Astrocyte of the spinal cord (primary cell): ENCODE measurements at regions not wholly inside any gene's neighbourhood (a gene's known extent, or its start where the extent isn't known, plus 50 kb on each side); places are given as distances from the start of the nearest gene placed in this dataset.

Experiments used
- DNase-seq: peaks from one replicate; pipeline ENCODE4 v3.0.0; 2011; ENCODE audit warnings: low read depth, low spot score
- H3K4me3 ChIP-seq: 2 replicates; pipeline ENCODE4 v1.5.1; 2011; ENCODE audit warnings: low read depth, mild to moderate bottlenecking, low read length, moderate library complexity
- CTCF ChIP-seq: IDR thresholded peaks from 2 replicates; pipeline ENCODE4 v1.5.1; 2012; ENCODE audit warnings: low read depth, mild to moderate bottlenecking, low read length, inconsistent platforms
- in situ Hi-C: cut with HindIII; loops from 2 replicates; pipeline ENCODE4 v1.10.0; 2017; ENCODE audit warnings: low sequenced_read_pairs

GRCh38 chr20:22529150-22530019 lies 55.0 kb downstream of the FOXA2 start:
- no peak for TF ChIP-seq CTCF
- in situ Hi-C loops = no loop called here
- DNase-seq = no peak
- H3K4me3 ChIP-seq = no peak overlapping the region

- DNase-seq = no peak
- in situ Hi-C loops = no loop called here
- no peak overlapping the region for H3K4me3 ChIP-seq
- no peak for TF ChIP-seq CTCF
These were observed 57.8 kb downstream of the FOXA2 start for GRCh38 chr20:22526512-22527012.

GRCh38 chr20:22525821-22526220 lies 58.6 kb downstream of the FOXA2 start:
- in situ Hi-C loops = no loop called here
- H3K4me3 ChIP-seq = no peak overlapping the region
- no peak for DNase-seq
- TF ChIP-seq CTCF = no peak

- DNase-seq = no peak
- no peak overlapping the region for H3K4me3 ChIP-seq
- TF ChIP-seq CTCF = no peak
- in situ Hi-C loops = no loop called here
These were observed 59.1 kb downstream of the FOXA2 start for GRCh38 chr20:22525069-22525820.

GRCh38 chr20:22524393-22525015 lies 59.9 kb downstream of the FOXA2 start:
- DNase-seq = no peak
- TF ChIP-seq CTCF = no peak
- in situ Hi-C loops = no loop called here
- H3K4me3 ChIP-seq = no peak overlapping the region
